ENCODE measurements at regions not wholly inside any gene's neighbourhood (a gene's known extent, or its start where the extent isn't known, plus 50 kb on each side); places are given as distances from the start of the nearest gene placed in this dataset.

DNA sequence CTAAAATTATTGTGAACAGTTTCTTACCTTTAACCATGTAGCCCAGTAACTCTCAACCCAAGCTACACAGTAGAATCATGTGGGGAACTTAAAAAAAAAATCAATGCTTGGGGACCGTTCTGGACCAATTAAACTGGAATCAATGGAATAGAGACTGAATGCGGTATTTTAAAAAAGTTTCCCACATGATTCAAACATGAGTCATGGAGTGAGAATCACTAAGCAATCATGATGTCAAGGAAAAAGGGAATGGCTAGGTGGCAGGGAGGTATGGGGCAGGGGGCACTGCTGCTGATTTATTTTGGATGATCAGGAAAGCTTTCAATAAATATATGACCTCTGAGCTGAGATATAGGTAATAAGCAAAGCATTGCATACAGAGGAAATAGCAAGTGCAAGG, 250.5 kb upstream of the RORA start:
- no peak for TF ChIP-seq CTCF (IDR thresholded peaks at IDR 0.05; ENCODE audit: low read depth, low read length)
- H3K4me3 ChIP-seq (ENCODE audit: low read depth, low read length): no peak overlapping the region
- peak; percentile 54 for DNase-seq (ENCODE audit: low read depth, low spot score)
- in situ Hi-C loops (cut with HindIII; ENCODE audit: low sequenced_read_pairs): no loop called here

DNA sequence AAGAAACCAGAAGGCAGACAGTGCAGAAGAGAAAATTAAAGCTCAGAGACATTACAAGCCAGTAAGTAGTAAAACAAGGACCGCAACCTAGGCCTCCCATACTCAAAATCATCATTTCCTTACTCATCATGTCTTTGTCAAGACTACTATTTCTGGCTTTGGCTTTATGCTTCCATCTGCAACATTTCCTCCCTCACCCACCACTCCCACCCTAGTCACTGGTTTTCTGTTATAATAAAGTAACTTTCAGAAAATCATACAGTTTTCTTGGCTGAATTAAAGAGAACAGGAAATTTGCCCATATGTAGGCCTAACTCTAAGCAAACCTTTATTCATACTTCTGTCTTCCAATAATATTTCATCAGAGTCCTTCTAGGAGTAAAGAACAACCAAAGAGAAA, 247.6 kb upstream of the RORA start:
- DNase-seq (ENCODE audit: low read depth, low spot score): no peak
- H3K4me3 ChIP-seq (ENCODE audit: low read depth, low read length): no peak overlapping the region
- TF ChIP-seq CTCF (IDR thresholded peaks at IDR 0.05; ENCODE audit: low read depth, low read length): no peak
- in situ Hi-C loops (cut with HindIII; ENCODE audit: low sequenced_read_pairs): no loop called here

DNA sequence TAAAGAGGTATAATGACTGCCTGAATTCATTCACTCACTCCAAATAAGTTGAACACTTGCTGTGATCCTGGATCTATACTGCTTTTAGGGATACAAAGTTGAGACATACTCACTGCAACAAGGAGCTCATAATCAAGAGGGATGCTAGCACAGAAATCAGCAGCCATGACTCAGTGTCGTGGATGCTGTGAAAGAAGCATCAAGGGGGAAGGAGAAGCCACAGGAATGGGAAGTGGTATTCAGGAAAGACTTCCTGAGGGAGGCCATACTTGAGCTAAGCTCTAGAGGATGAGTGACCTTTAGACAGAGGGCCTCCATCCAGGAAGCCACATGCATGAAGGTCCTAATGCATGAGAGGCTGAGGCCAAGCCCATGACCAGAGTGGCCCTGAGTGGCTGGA, 245.7 kb upstream of the RORA start:
- DNase-seq (ENCODE audit: low read depth, low spot score): peak; percentile 45
- TF ChIP-seq CTCF (IDR thresholded peaks at IDR 0.05; ENCODE audit: low read depth, low read length): no peak
- in situ Hi-C loops (cut with HindIII; ENCODE audit: low sequenced_read_pairs): no loop called here

DNA sequence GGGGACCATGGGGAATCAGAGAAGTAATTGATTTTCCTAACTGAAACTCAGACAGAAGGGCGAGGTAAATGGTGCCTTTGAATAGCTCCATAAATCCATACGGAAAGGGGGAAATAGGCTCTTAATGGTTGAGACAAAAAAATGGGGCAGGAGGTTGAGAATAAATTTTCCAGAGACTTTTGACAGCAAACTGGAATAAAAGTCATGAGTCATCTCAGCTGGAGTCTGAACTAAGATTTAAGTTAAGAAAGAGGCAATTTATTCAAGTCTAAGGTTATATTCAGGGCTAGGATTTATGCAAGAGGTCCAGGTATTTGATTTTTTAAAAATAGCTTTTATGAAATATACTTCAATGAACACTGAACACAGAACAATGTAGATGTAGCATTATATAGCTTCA, 238.7 kb upstream of the RORA start:
- peak; percentile 17 for DNase-seq (ENCODE audit: low read depth, low spot score)
- TF ChIP-seq CTCF (IDR thresholded peaks at IDR 0.05; ENCODE audit: low read depth, low read length): no peak
- in situ Hi-C loops (cut with HindIII; ENCODE audit: low sequenced_read_pairs): no loop called here
- H3K4me3 ChIP-seq (ENCODE audit: low read depth, low read length): no peak overlapping the region

More for the DNA sequence above, 245.7 kb upstream of the RORA start:
- H3K4me3 ChIP-seq (ENCODE audit: low read depth, low read length): no peak overlapping the region

DNA sequence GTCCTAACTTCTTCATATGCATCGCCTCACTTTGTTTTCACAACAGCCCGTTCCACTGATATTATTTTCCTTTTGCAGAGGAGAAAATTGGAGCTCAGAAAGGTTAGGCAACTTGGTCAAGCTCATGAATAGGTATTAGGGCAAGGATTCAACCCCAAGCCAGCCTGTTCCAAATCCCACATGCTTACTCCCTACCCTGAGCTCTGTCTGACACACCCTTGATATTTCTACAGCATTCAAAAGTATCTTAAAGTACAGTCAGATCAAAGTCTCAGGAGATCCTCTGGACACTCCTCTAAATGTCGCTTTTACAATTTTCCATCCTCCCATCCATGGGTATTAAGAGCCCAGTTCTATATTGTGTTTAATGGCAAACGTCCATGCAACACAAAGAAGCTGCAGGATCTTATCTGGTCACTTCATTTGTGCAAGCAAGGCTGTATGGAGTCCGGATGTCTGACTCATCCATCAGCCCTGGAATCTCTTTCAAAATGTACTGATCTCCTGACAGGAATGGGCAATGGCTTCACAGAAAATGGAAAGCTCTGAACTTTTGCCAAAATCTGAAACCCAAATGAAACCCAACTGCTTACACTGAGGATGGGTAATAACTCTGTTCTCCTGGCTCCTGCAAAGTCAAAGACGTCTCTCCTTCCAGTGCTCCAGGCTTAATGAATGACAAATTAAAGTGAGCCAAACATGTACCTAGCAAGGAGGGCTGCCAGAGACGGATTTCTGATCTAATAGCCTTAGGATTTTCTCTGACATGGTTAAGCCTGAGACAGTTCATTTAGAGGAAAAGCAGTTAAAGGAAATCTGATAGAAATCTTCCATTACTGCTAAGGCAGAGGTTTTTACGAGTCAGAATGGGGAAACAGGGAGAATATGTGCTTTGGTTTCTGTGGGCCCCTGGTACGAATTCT, 230.9 kb upstream of the RORA start:
- no peak overlapping the region for H3K4me3 ChIP-seq (ENCODE audit: low read depth, low read length)
- no peak for TF ChIP-seq CTCF (IDR thresholded peaks at IDR 0.05; ENCODE audit: low read depth, low read length)
- in situ Hi-C loops (cut with HindIII; ENCODE audit: low sequenced_read_pairs): no loop called here
- DNase-seq (ENCODE audit: low read depth, low spot score): peak; percentile 85

- in situ Hi-C loops (cut with HindIII; ENCODE audit: low sequenced_read_pairs): no loop called here
- H3K4me3 ChIP-seq (ENCODE audit: low read depth, low read length): no peak overlapping the region
- TF ChIP-seq CTCF (IDR thresholded peaks at IDR 0.05; ENCODE audit: low read depth, low read length): no peak
- no peak for DNase-seq (ENCODE audit: low read depth, low spot score)
These were observed 228.1 kb upstream of the RORA start for GRCh38 chr15:61457050-61457733.

Measured in astrocyte of the spinal cord (primary cell).